Common myeloid progenitor, CD34-positive (primary cell): ENCODE measurements at regions not wholly inside any gene's neighbourhood (a gene's known extent, or its start where the extent isn't known, plus 50 kb on each side); places are given as distances from the start of the nearest gene placed in this dataset.
A peak's percentile ranks its signal among the peaks of the same experiment; 100 is the strongest.

Experiments used
- CTCF ChIA-PET: fragments of 350-600 bp; sonication (Branson Sonifier 250); formaldehyde crosslinking; loops from one replicate; lab custom pipeline; 2021; ENCODE audit warnings: antibody characterized with exemption; lab: Charles Lee
- POLR2A ChIA-PET: fragments of 350-600 bp; sonication (Branson Sonifier 250); formaldehyde crosslinking; loops from one replicate; lab custom pipeline; 2021; ENCODE audit warnings: antibody characterized with exemption; lab: Charles Lee
- DNase-seq, 3 donors: peaks; one replicate each; pipeline versions ENCODE4 v3.0.0 to v3.0.0-alpha.2; 2013
- H3K27ac ChIP-seq, 2 experiments: 1 replicate in 1 of 2; 2 replicates in 1 of 2; pipeline ENCODE4 v1.7.0; 2013; ENCODE audit warnings: inconsistent platforms in 2 of 2, low read length in 2 of 2, mild to moderate bottlenecking in 2 of 2, low read depth in 1 of 2, moderate library complexity in 1 of 2; ENCODE audit not compliant: severe bottlenecking in 2 of 2, insufficient read depth in 1 of 2, poor library complexity in 1 of 2
- H3K27me3 ChIP-seq, 5 experiments: replicated peaks in 2 of 5; 1 replicate in 3 of 5; 2 replicates in 2 of 5; pipeline versions ENCODE4 v1.6.1 to v1.7.0; 2013; ENCODE audit warnings: low read length in 4 of 5, mild to moderate bottlenecking in 2 of 5, moderate library complexity in 2 of 5, inconsistent platforms in 1 of 5; ENCODE audit not compliant: insufficient read depth in 5 of 5, control insufficient read depth in 4 of 5
- H3K36me3 ChIP-seq, 4 experiments: 1 replicate in 2 of 4; 2 replicates in 2 of 4; pipeline versions ENCODE4 v1.6.1 to v1.7.0; 2013; ENCODE audit warnings: low read length in 3 of 4, control low read depth in 1 of 4, mild to moderate bottlenecking in 1 of 4; ENCODE audit not compliant: control insufficient read depth in 4 of 4, insufficient read depth in 4 of 4
- H3K4me1 ChIP-seq, 4 experiments: 1 replicate in 3 of 4; 2 replicates in 1 of 4; pipeline versions ENCODE4 v1.6.1 to v1.7.1; 2013; ENCODE audit warnings: low read length in 3 of 4, mild to moderate bottlenecking in 3 of 4, control low read depth in 1 of 4, inconsistent platforms in 1 of 4, moderate library complexity in 1 of 4; ENCODE audit not compliant: control insufficient read depth in 4 of 4, insufficient read depth in 4 of 4; ENCODE audit errors: control extremely low read depth in 1 of 4
- H3K4me3 ChIP-seq, 7 experiments: 1 replicate in 4 of 7; 2 replicates in 3 of 7; pipeline versions ENCODE4 v1.5.1 to v1.7.0; 2013; ENCODE audit warnings: mild to moderate bottlenecking in 7 of 7, low read length in 6 of 7, moderate library complexity in 6 of 7, inconsistent platforms in 2 of 7, low read depth in 2 of 7, control low read depth in 1 of 7; ENCODE audit not compliant: insufficient read depth in 4 of 7, control insufficient read depth in 1 of 7; ENCODE audit errors: extremely low read depth in 1 of 7
- H3K9me3 ChIP-seq, 5 experiments: 1 replicate in 4 of 5; 2 replicates in 1 of 5; pipeline versions ENCODE4 v1.6.1 to v1.7.1; 2013; ENCODE audit warnings: low read length in 4 of 5, mild to moderate bottlenecking in 2 of 5, inconsistent platforms in 1 of 5, low read depth in 1 of 5, moderate library complexity in 1 of 5; ENCODE audit not compliant: control insufficient read depth in 4 of 5, insufficient read depth in 2 of 5; ENCODE audit errors: control extremely low read depth in 1 of 5
- WGBS: methylation state at CpG from one replicate; pipeline ENCODE4 v1.1.5; 2013; ENCODE audit not compliant: insufficient coverage; 5-methylcytosine and 5-hydroxymethylcytosine counted together

- Histone ChIP-seq H3K27ac (no peak overlapping the region), H3K4me1 (no peaks in the 10 kb centered on the region), H3K27me3 (no peaks in the 10 kb centered on the region), H3K9me3 (no peaks in the 10 kb centered on the region), H3K4me3 (no peak overlapping the region), H3K36me3 (no peaks in the 10 kb centered on the region)
- ChIA-PET POLR2A (no interaction called here), CTCF (no interaction called here)
- WGBS: no CpG with 5 or more reads among the region's 1 CpG
- no peak for DNase-seq
Measured at GRCh38 chr4:89574176-89574575, 262.8 kb downstream of the SNCA start.

- DNase-seq: no peak
- Histone ChIP-seq H3K4me1 (no peaks in the 10 kb centered on the region), H3K4me3 (no peak overlapping the region), H3K36me3 (no peaks in the 10 kb centered on the region), H3K27ac (no peak overlapping the region), H3K27me3 (no peaks in the 10 kb centered on the region), H3K9me3 (no peaks in the 10 kb centered on the region)
- CTCF ChIA-PET: interaction anchor here (0.6 kb wide), 1 partner anchor 13 kb away, joined by 3 read pairs; no protein-coding TSS in a partner anchor
- WGBS: no CpG with 5 or more reads among the region's 1 CpG
- POLR2A ChIA-PET: no interaction called here
Measured at GRCh38 chr4:89573656-89574055, 263.3 kb downstream of the SNCA start.

- Histone ChIP-seq H3K27me3 (no peaks in the 10 kb centered on the region), H3K4me3 (no peak overlapping the region), H3K4me1 (no peaks in the 10 kb centered on the region), H3K27ac (no peak overlapping the region), H3K36me3 (no peaks in the 10 kb centered on the region), H3K9me3 (no peaks in the 10 kb centered on the region)
- POLR2A ChIA-PET: no interaction called here
- CTCF ChIA-PET: interaction anchor here (0.9 kb wide), 1 partner anchor 40 kb away, joined by 3 read pairs; no protein-coding TSS in a partner anchor
- DNase-seq: no peak
- no CpG with 5 or more reads among the region's 2 CpGs for WGBS
Measured at GRCh38 chr4:89572224-89572858, 264.6 kb downstream of the SNCA start.

DNA sequence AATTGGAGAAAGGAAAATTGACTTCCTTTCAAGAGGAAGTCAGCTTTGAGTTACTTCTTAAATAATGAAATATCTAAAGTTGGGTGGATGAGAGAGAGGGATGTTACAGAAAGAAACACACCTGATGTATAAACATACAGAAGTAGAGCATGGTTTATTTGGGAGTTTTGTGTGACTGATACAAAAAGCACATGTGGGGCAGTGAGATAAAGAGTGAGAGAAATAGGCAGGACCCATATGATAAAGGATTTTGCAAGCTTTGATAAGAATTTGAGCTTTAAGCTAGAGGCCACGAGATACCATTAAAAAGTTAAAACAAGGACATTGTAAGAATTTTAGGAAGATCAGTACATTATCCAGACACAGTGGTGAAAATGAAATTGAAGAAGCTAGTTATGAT is 263.3 kb upstream of the GPRIN3 start:
- CTCF ChIA-PET: no interaction called here
- no peaks in the 10 kb centered on the region for H3K4me1 ChIP-seq
- WGBS: 100% methylated on average over 1 of the region's 1 CpG

DNA sequence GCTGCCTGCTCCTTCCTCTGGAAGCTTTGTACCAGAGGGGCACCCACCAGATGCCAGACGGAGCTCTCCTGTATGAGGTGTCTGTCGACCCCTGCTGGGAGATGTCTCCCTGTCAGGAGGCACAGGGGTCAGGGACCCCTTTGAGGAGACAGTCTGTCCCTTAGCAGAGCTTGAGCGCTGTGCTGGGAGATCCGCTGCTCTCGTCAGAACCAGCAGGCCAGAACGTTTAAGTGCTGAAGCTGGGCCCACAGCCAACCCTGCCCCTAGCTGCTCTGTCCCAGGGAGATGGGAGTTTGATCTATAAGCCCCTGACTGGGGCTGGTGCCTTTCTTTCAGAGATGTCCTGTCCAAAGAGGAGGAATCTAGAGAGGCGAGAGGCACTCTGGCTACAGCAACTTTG is 260.3 kb upstream of the GPRIN3 start:
- CTCF ChIA-PET: no interaction called here
- POLR2A ChIA-PET: no interaction called here
- Histone ChIP-seq H3K27ac (no peak overlapping the region), H3K4me1 (no peaks in the 10 kb centered on the region), H3K4me3 (no peak overlapping the region), H3K27me3 (no peaks in the 10 kb centered on the region), H3K9me3 (no peaks in the 10 kb centered on the region), H3K36me3 (no peaks in the 10 kb centered on the region)
- DNase-seq: no peak
- 97% methylated on average over 6 of the region's 7 CpGs for WGBS

More for the DNA sequence above, 263.3 kb upstream of the GPRIN3 start:
- H3K36me3 ChIP-seq: no peaks in the 10 kb centered on the region
- no peaks in the 10 kb centered on the region for H3K27me3 ChIP-seq
- no peaks in the 10 kb centered on the region for H3K9me3 ChIP-seq
- POLR2A ChIA-PET: no interaction called here
- peak in 2 of 3 donors; percentile 4 to 14 for DNase-seq
- H3K4me3 ChIP-seq: no peak overlapping the region
- H3K27ac ChIP-seq: no peak overlapping the region

DNA sequence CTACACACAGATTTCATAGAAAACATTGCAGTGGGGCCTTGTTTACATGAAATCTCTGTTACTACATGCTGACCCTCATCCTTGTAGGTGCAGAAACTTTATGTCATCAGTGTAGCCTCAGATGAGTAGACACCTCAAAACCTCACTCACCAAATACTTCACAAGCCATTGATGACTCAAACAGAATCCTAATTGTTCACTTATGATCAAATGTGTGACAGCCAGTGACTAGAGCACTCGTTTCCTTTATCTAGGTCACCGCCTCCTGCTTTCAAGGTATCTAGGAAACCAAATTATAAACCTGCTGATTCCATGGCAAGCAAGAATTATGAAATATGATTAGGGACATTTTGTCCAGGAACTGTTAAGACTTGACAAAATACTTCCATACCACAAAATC is 255.8 kb upstream of the GPRIN3 start:
- CTCF ChIA-PET: no interaction called here
- Histone ChIP-seq H3K27me3 (no peaks in the 10 kb centered on the region), H3K4me1 (no peaks in the 10 kb centered on the region), H3K9me3 (no peaks in the 10 kb centered on the region), H3K4me3 (no peak overlapping the region), H3K27ac (no peak overlapping the region), H3K36me3 (no peaks in the 10 kb centered on the region)
- WGBS: no CpG with 5 or more reads among the region's 2 CpGs
- DNase-seq: no peak
- POLR2A ChIA-PET: no interaction called here

DNA sequence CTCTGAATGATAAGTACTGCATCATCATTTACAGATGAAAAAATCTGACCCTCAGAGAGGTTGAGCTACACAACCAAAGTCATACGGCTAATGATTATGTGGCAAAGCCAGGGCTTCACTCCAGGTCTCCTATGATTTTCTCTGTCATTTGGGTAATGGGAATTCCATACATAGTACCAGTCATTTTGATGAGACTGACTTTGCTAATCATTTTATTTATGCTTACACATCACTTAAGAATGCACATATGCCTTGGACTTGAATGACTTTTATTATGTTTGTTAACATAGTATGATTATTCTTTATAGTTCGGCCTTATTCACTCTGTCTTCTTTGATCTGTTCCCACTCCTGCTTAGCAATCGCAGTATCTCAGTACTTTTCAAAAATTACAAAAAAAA is 255.1 kb upstream of the GPRIN3 start:
- DNase-seq: no peak
- Histone ChIP-seq H3K4me1 (no peaks in the 10 kb centered on the region), H3K9me3 (no peaks in the 10 kb centered on the region), H3K4me3 (no peak overlapping the region), H3K36me3 (no peaks in the 10 kb centered on the region), H3K27me3 (no peaks in the 10 kb centered on the region), H3K27ac (no peak overlapping the region)
- CTCF ChIA-PET: interaction anchor here (0.6 to 1.7 kb wide), 3 partner anchors 10 to 23 kb away, joined by 3 to 5 read pairs (median 3); no protein-coding TSS in a partner anchor
- WGBS: 100% methylated on average over 1 of the region's 3 CpGs
- POLR2A ChIA-PET: no interaction called here
